Neuron (in vitro differentiated cells): ENCODE measurements at regions not wholly inside any gene's neighbourhood (a gene's known extent, or its start where the extent isn't known, plus 50 kb on each side); places are given as distances from the start of the nearest gene placed in this dataset.
"Not testable (repeated sequence)": the region's sequence is repeated elsewhere in the genome, so short reads cannot be mapped to it uniquely, and the experiment has no call there.

Source experiments
- H2AFZ ChIP-seq: one replicate; pipeline ENCODE4 v1.6.1; 2013; ENCODE audit warnings: low read depth, mild to moderate bottlenecking, inconsistent platforms, low read length, moderate library complexity
- H3K27me3 ChIP-seq: one replicate; pipeline ENCODE4 v1.6.1; 2013; ENCODE audit warnings: low read length; ENCODE audit not compliant: insufficient read depth
- H3K36me3 ChIP-seq: one replicate; pipeline ENCODE4 v1.6.1; 2013; ENCODE audit warnings: low read length; ENCODE audit not compliant: insufficient read depth
- H3K4me1 ChIP-seq: one replicate; pipeline ENCODE4 v1.6.1; 2013; ENCODE audit warnings: low read length; ENCODE audit not compliant: insufficient read depth
- H3K4me3 ChIP-seq: 2 replicates; pipeline ENCODE4 v1.5.1; 2013; ENCODE audit warnings: mild to moderate bottlenecking, low read length, moderate library complexity
- H3K9me3 ChIP-seq: one replicate; pipeline ENCODE4 v1.6.1; 2013; ENCODE audit warnings: low read length

DNA sequence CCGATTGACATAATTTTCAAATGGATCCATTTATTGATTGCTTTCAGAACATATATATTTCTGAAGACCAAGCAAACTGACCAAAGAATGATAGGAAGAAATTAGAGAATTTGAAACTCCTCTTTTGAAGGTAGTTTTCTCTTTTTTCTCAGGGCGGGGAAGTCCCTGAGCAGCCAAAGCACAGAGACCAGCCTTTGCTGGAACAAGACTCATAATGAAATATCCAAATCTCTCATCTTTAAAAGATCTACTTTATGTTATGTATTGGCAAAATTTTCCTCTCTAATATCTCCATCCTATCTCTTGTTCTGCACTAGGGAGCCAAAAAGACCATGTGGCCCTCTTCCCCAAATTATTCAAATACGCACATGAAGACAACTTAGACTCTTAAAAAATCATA, 379.0 kb upstream of the TCF4 start:
- no peaks in the 10 kb centered on the region for H3K9me3 ChIP-seq
- no peak overlapping the region for H2AFZ ChIP-seq
- H3K27me3 ChIP-seq, result no peaks in the 10 kb centered on the region
- H3K36me3 ChIP-seq, result no peaks in the 10 kb centered on the region
- no peaks in the 10 kb centered on the region for H3K4me1 ChIP-seq
- no peak overlapping the region for H3K4me3 ChIP-seq

DNA sequence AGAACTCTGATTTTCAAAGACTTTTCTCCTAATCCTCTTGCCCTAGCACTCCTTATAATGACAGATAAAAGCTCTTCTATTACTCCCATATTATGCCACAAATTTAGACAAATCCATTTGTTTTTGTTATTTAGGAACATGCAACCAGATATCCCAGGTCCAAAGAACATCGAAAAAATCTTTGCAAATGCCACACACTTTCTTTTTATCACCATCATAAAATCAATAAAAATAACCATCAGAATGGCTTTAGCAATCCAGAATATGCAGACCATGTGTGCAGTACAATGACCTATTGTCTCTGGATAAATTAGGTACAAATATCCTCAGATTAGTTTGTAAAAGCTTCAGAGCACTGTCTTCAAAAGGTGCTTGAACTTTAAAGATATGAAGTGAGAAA, 376.2 kb upstream of the TCF4 start:
- no peaks in the 10 kb centered on the region for H3K4me1 ChIP-seq

DNA sequence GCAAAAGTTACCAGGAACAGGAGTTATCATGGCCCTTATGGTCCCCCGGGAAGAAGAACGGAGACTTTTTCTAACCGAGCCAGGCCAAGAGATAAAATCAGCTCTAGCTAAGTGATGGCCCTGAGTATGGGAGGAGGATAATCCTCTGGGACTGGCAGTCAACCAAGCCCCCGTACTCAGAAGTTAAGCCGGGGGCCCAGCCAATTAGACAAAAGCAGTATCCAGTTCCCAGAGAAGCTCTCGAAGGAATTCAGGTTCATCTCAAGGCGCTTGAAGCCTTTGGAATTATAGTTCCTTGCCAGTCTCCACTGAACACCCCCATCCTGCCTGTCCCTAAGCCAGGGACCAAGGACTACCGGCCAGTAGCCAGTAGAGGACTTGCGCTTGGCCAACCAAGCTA, 365.3 kb upstream of the TCF4 start:
- H3K27me3 ChIP-seq, result no peaks in the 10 kb centered on the region
- H3K36me3 ChIP-seq, result no peaks in the 10 kb centered on the region
- H3K4me3 ChIP-seq, result no peak overlapping the region
- peaks cover 4% of the 10 kb centered on the region for H3K9me3 ChIP-seq
- no peak overlapping the region for H2AFZ ChIP-seq
- H3K4me1 ChIP-seq, result no peaks in the 10 kb centered on the region

More for the DNA sequence above, 376.2 kb upstream of the TCF4 start:
- no peaks in the 10 kb centered on the region for H3K27me3 ChIP-seq
- H3K9me3 ChIP-seq, result no peaks in the 10 kb centered on the region
- no peak overlapping the region for H3K4me3 ChIP-seq
- no peaks in the 10 kb centered on the region for H3K36me3 ChIP-seq
- H2AFZ ChIP-seq, result no peak overlapping the region

DNA sequence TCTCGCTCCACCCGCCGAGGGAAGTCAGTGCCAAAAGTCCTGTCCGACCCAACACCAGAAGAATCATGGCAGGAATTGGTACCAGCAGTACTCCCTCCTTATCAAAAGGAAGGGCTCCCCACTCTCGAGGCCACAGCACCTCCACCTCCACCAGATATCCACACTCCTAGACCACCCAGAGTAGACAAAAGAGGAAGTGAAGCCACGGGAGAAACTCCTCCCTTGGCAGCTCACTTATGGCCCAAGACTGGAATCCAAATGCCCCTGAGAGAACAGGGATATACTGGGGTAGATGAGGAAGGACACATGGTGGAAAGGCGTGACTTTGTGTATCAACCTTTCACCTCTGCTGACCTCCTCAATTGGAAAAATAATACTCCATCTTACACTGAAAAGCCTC, 363.7 kb upstream of the TCF4 start:
- not testable (repeated sequence) for H3K4me1 ChIP-seq, H3K27me3 ChIP-seq, H2AFZ ChIP-seq, H3K36me3 ChIP-seq, H3K9me3 ChIP-seq, H3K4me3 ChIP-seq

DNA sequence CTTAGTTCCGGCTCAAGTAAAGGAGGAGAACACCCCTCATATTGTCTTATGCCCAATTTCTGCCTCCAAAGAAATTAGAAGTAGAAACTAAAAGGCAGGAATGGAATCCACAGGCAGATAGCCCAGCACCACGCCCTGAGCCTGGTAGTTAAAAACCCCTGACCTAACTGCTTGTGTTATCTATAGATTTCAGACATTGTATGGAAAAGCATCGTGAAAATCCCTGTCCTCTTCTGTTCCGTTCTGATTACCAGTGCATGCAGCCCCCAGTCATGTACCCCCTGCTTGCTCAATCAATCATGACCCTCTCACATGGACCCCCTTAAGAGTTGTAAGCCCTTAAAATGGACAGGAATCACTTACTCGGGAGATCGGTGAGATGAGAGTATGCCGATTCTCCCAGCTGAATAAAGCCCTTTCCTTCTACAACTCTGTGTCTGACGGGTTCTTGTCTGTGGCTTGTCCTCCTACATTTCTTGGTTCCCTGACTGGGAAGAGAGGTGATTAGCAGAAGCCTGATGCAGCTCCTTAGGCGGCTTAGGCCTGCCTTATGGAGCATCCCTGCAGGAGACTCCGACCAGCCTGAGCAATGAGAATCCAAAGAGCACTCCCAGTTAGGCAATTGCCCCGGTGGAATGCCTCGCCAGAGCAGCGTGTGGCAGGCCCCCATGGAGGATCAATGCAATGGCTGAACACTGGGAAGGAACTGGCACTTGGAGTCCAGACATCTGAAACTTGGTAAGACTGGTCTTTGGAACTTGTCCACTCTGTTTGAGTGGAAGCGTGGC, 362.6 kb upstream of the TCF4 start:
- no peak overlapping the region for H2AFZ ChIP-seq
- H3K4me3 ChIP-seq, result no peak overlapping the region
- H3K9me3 ChIP-seq, result peaks cover 4% of the 10 kb centered on the region
- no peaks in the 10 kb centered on the region for H3K27me3 ChIP-seq
- H3K36me3 ChIP-seq, result no peaks in the 10 kb centered on the region
- H3K4me1 ChIP-seq, result no peaks in the 10 kb centered on the region

DNA sequence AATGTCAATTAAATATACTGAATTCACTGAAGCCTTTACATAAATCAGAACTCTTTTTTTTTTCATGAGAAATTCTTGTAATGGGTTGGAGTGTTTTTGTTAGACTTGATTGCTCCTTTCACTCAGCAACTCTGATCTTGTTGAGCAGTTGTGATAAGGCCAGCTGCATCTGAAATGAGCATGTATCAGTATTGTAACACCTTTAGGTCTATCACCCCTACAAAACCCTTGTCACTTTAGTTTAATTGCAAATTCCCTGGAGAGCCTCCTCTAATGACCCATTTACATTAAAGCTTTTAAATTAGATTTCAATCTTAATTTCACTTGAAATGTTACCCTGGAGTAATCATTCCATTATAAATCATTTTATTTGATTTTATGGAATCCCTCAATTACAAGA, 346.8 kb upstream of the TCF4 start:
- H2AFZ ChIP-seq, result no peak overlapping the region
- H3K9me3 ChIP-seq, result peaks cover 6% of the 10 kb centered on the region
- H3K36me3 ChIP-seq, result no peaks in the 10 kb centered on the region
- no peaks in the 10 kb centered on the region for H3K27me3 ChIP-seq
- peaks cover 3% of the 10 kb centered on the region for H3K4me1 ChIP-seq
- H3K4me3 ChIP-seq, result no peak overlapping the region

DNA sequence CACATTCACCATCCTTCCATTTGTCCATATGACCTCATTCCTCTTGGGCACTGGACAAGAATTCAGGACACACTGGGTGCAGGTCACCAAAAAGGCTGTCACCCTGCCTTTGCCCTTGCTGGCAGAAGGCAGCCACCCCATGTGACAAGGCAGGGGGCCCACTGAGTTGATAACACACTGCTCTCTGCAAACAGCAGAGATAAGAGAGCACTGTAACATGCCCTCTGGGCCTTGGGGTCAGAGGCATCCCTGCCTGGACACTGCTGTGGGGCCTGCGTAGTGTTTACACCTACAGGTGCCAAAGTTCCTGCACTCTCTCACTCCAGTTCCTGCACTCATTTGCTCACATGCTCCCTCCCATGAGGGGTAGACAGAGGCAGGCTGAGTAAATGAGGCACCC, 344.7 kb upstream of the TCF4 start:
- H3K27me3 ChIP-seq, result no peaks in the 10 kb centered on the region
- H2AFZ ChIP-seq, result no peak overlapping the region
- H3K36me3 ChIP-seq, result no peaks in the 10 kb centered on the region
- H3K4me3 ChIP-seq, result no peak overlapping the region
- H3K9me3 ChIP-seq, result peaks cover 6% of the 10 kb centered on the region
- peaks cover 3% of the 10 kb centered on the region for H3K4me1 ChIP-seq

DNA sequence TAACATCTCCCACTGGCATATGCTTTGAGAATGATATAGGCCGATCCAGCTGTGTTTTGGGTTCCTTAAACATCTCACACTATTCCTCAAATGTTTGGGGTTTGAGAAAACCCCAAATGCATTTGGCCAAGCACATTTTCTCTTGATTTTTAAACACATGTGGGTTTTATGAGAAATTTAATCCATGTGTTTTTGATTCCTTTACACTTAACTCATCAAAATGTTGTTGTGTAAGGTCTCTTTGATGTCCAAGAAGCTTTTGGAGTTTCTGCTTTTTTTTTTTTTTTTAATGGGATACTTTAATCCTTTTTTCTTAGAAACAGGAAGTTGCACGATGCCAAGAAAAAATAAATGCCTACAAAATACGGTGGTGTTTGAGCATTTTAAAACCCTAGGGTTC, 339.8 kb upstream of the TCF4 start:
- Histone ChIP-seq H3K36me3 (no peaks in the 10 kb centered on the region), H3K4me3 (no peak overlapping the region), H2AFZ (no peak overlapping the region), H3K4me1 (no peaks in the 10 kb centered on the region), H3K27me3 (no peaks in the 10 kb centered on the region), H3K9me3 (peaks cover 3% of the 10 kb centered on the region)

DNA sequence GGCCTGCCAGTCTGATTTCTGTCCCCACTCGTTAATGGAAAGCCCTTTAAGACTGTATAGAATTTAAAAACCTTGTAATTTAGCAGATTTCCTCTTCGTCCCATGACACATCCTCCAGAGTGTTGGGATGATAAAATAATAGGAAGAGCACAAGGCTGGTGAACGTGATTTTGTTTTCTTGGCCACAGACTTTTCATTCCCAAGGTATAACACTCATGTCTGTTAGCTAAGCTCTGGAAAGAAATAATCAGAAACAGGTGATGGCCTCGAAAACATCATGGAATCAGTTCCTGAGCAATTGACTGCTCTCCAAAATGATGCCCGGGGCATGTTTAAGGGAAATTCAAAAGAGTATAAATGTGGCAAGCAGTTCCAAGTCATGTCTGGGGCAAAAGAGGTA, 337.8 kb upstream of the TCF4 start:
- Histone ChIP-seq H3K4me3 (no peak overlapping the region), H2AFZ (no peak overlapping the region), H3K27me3 (no peaks in the 10 kb centered on the region), H3K4me1 (peaks cover 12% of the 10 kb centered on the region), H3K36me3 (no peaks in the 10 kb centered on the region), H3K9me3 (peaks cover 2% of the 10 kb centered on the region)

DNA sequence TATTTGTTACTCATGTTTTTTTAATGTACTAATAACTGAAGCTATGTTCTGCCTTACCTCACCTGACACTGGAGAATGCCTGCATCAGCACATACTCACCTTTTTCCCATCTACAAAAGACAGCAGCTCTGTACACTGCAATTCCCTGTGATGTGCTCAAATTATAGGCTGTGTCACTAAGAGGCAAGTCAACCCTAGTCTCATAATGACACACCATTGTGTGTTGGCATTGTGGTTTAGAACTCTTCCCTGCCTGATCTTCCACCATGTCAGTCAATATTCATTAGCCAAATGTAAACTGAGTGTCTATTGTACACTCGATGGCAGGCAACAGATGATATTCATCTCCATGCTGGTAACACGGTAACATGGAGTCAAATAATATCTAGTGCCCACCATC, 332.1 kb upstream of the TCF4 start:
- H2AFZ ChIP-seq, result no peak overlapping the region
- peaks cover 22% of the 10 kb centered on the region for H3K4me1 ChIP-seq
- no peaks in the 10 kb centered on the region for H3K27me3 ChIP-seq
- H3K9me3 ChIP-seq, result peaks cover 5% of the 10 kb centered on the region
- no peaks in the 10 kb centered on the region for H3K36me3 ChIP-seq
- no peak overlapping the region for H3K4me3 ChIP-seq

DNA sequence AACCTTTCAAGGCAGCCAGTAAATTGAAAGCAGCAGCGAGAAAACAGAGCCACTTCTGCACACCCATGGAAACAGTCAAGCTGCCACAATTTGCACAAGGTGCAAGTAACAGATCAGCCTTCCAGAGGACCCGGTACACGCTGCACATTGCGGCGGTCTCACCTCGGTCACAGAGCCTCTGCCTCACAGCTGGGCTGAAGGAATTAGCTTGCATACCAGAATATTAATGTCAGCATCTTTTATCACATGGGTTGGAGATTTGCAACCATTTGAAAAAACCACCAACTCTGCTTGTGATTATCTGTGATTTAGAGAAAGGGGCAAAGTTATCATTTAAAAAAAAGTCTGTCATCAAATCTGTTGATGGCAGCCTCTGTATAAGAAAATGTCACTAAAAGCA, 330.5 kb upstream of the TCF4 start:
- Histone ChIP-seq H3K4me1 (peaks cover 22% of the 10 kb centered on the region), H2AFZ (no peak overlapping the region), H3K27me3 (no peaks in the 10 kb centered on the region), H3K36me3 (no peaks in the 10 kb centered on the region), H3K4me3 (no peak overlapping the region), H3K9me3 (peaks cover 4% of the 10 kb centered on the region)

DNA sequence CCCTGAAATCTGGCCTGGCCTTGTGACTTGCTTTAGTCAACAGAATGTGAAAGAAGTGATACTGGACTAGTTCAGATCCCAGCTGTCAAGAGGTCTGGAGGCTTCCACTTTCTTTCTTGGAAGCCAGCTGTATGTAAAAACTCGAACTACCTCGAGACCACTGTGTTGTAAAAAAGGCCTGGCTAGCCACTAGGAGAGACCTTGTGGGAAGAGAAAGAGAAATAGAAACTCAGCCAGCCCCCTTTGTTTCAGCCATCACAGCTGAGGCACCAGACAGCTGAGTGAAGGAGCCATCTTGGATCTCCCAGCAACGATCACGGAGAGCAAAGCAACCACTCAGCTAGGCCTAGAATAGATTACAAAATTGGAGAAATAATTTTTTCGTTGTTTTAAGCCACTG, 324.9 kb upstream of the TCF4 start:
- no peaks in the 10 kb centered on the region for H3K4me1 ChIP-seq
- H3K9me3 ChIP-seq, result peaks cover 4% of the 10 kb centered on the region
- H3K36me3 ChIP-seq, result no peaks in the 10 kb centered on the region
- peak overlapping the region; percentile 52 for H2AFZ ChIP-seq
- H3K27me3 ChIP-seq, result no peaks in the 10 kb centered on the region
- H3K4me3 ChIP-seq, result no peak overlapping the region

DNA sequence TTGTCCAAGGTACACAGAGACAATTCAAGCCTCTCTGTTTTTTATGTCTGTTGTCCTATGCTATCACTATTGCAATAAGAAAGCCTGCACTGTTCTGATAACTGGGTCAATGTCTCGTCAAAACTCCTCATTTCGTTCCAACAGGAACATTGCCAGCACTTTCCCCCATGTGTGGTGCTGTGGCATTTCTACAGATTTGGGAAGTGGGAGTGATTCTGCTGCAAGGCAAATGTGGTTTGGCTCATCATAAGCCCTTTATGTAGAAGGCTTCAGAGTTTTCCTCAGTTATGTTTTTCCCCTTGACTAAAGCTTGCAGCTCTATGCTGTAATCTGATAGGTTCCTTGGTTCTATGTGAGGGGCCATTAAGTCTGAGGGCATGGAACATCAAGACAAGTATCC, 324.1 kb upstream of the TCF4 start:
- Histone ChIP-seq H3K4me3 (no peak overlapping the region), H3K36me3 (no peaks in the 10 kb centered on the region), H3K4me1 (no peaks in the 10 kb centered on the region), H2AFZ (no peak overlapping the region), H3K27me3 (no peaks in the 10 kb centered on the region), H3K9me3 (peaks cover 4% of the 10 kb centered on the region)

DNA sequence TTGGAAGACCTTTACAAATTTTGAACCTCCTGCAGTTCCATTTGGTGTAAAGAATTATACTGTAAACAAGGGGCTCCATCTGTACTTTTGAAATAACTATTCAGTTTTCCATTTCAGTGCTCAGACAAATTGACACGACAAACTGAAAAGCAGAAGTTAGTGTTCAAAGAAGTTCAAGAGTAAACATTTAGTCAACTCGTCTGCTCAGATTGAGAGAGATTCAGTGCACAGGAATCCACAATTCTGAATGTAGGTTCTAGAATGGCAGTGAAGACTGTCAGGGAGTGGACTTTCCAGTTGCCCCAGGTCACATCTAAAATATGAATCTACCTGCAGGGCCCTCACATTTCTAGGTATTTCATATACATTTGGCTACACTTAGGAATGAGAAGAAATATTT, 322.3 kb upstream of the TCF4 start:
- Histone ChIP-seq H3K4me3 (no peak overlapping the region), H3K27me3 (no peaks in the 10 kb centered on the region), H2AFZ (no peak overlapping the region), H3K9me3 (no peaks in the 10 kb centered on the region), H3K4me1 (no peaks in the 10 kb centered on the region), H3K36me3 (no peaks in the 10 kb centered on the region)
